ENCODE measurements at regions not wholly inside any gene's neighbourhood (a gene's known extent, or its start where the extent isn't known, plus 50 kb on each side); places are given as distances from the start of the nearest gene placed in this dataset.
"Not testable (repeated sequence)": the region's sequence is repeated elsewhere in the genome, so short reads cannot be mapped to it uniquely, and the experiment has no call there.

DNA sequence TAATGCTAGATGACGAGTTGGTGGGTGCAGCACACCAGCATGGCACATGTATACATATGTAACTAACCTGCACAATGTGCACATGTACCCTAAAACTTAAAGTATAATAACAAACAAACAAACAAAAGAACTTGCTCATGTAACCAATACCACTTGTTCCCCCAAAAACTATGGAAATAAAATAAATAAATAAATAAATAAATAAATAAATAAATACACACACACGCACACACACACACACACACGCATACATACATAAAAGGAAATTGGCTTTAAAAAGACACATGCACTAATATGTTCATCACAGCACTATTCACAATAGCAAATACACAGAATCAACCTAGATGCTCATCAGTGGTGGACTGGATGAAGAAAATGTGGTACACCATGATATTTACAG lies 394.0 kb upstream of the SLC10A2 start:
- H3K4me1 Mint-ChIP-seq (ENCODE audit: low read depth); H3K36me3 Mint-ChIP-seq (ENCODE audit: low read depth): not testable (repeated sequence)

DNA sequence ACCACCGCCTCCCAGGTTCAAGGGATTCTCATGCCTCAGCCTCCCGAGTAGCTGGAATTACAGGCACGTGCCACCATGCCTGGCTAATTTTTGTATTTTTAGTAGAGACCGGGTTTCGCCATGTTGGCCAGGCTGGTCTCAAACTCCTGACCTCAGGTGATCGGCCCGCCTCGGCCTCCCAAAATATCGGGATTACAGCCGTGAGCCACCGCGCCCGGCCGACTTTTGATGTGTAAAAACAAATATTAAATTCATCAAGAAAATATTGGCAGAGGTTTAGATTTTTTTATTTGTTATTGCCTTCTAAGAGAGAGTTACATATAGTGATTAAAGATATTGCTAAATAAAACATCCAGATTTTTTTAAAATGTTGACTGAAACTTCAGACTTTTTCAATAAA lies 390.8 kb upstream of the SLC10A2 start:
- DNase-seq; CTCF ChIA-PET; ATAC-seq; H3K27ac Mint-ChIP-seq; H3K27me3 Mint-ChIP-seq (ENCODE audit: low read depth); H3K9me3 Mint-ChIP-seq (ENCODE audit: insufficient read depth); H3K4me1 Mint-ChIP-seq (ENCODE audit: low read depth); H3K4me3 Mint-ChIP-seq; H3K36me3 Mint-ChIP-seq (ENCODE audit: low read depth); POLR2A ChIA-PET: not testable (repeated sequence)

More for the DNA sequence above, 394.0 kb upstream of the SLC10A2 start:
- H3K4me3 Mint-ChIP-seq; H3K27me3 Mint-ChIP-seq (ENCODE audit: low read depth); CTCF ChIA-PET; H3K27ac Mint-ChIP-seq; H3K9me3 Mint-ChIP-seq (ENCODE audit: insufficient read depth); POLR2A ChIA-PET; ATAC-seq; DNase-seq: not testable (repeated sequence)

DNA sequence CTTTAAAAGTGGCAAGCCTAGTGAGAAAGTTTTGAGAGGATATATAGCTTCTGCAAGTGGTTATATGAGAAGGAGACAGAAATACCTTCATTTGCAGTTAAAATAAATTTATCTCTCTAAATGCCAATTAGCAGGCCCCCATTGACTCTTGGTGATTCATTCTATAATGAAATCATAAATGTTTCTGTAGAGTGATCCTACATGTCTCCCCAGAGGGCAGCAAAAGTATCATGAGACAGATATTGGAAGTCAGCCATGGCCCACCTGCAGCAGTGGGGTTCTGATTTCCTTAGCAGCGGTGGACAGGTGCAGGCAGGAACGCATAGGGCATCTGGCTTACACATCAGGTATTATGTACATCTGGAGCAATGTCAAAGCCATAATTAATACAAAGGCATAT lies 385.4 kb upstream of the SLC10A2 start:
- H3K27me3 Mint-ChIP-seq (ENCODE audit: low read depth): no peaks in the 10 kb centered on the region
- ChIA-PET POLR2A (no interaction called here), CTCF (no interaction called here)
- no peaks in the 10 kb centered on the region for H3K9me3 Mint-ChIP-seq (ENCODE audit: insufficient read depth)
- no peak overlapping the region for H3K4me3 Mint-ChIP-seq
- ATAC-seq (no peak), DNase-seq (no peak)
- no peak overlapping the region for H3K27ac Mint-ChIP-seq
- H3K36me3 Mint-ChIP-seq (ENCODE audit: low read depth): no peaks in the 10 kb centered on the region
- no peaks in the 10 kb centered on the region for H3K4me1 Mint-ChIP-seq (ENCODE audit: low read depth)

DNA sequence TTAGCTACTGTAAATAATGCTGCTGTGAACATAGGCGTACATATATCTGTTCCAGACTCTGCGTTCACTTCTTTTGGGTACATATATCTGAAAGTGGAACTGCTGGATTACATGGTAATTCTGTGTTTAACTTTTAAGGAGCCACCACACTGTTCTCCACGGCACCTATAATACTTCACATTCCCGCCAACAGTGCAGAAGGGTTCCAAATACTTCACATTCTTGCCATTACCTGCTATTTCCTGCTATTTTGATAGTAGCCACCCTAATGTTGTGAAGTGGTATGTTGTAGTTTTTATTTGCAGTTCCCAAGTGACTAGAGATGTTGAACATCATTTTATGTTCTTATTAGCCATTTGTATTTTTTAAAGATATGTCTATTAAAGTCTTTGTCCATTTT lies 377.4 kb upstream of the SLC10A2 start:
- H3K36me3 Mint-ChIP-seq (ENCODE audit: low read depth): no peaks in the 10 kb centered on the region
- CTCF ChIA-PET: no interaction called here

DNA sequence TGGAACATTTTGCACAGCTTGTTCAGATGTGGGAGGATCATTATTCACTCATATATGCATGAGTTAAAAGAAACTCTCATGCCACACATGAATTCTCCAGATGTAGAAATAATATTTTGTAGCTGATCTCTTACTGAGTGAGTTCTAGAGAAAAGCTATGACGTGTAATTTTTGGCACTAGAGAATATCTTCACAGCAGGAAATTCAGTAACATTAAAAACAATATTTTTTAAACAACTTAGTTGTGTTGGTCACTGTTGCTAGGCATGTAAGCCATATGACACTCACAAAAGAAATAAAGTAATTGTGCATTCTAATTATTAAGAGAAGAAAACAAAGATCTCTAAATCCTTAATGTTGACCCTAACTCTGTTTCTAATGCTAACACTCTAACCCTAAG lies 371.4 kb upstream of the SLC10A2 start:
- ChIA-PET CTCF (no interaction called here), POLR2A (no interaction called here)
- DNase-seq: no peak
- Mint-ChIP-seq H3K4me1 (ENCODE audit: low read depth) (no peaks in the 10 kb centered on the region), H3K36me3 (ENCODE audit: low read depth) (no peaks in the 10 kb centered on the region), H3K27ac (no peak overlapping the region), H3K9me3 (ENCODE audit: insufficient read depth) (no peaks in the 10 kb centered on the region), H3K27me3 (ENCODE audit: low read depth) (no peaks in the 10 kb centered on the region), H3K4me3 (no peak overlapping the region)
- ATAC-seq: no peak

More for the DNA sequence above, 377.4 kb upstream of the SLC10A2 start:
- POLR2A ChIA-PET: no interaction called here
- no peak overlapping the region for H3K27ac Mint-ChIP-seq
- H3K9me3 Mint-ChIP-seq (ENCODE audit: insufficient read depth): peaks cover 5% of the 10 kb centered on the region
- H3K4me3 Mint-ChIP-seq: no peak overlapping the region
- H3K4me1 Mint-ChIP-seq (ENCODE audit: low read depth): no peaks in the 10 kb centered on the region
- DNase-seq (no peak), ATAC-seq (no peak)
- H3K27me3 Mint-ChIP-seq (ENCODE audit: low read depth): no peaks in the 10 kb centered on the region

DNA sequence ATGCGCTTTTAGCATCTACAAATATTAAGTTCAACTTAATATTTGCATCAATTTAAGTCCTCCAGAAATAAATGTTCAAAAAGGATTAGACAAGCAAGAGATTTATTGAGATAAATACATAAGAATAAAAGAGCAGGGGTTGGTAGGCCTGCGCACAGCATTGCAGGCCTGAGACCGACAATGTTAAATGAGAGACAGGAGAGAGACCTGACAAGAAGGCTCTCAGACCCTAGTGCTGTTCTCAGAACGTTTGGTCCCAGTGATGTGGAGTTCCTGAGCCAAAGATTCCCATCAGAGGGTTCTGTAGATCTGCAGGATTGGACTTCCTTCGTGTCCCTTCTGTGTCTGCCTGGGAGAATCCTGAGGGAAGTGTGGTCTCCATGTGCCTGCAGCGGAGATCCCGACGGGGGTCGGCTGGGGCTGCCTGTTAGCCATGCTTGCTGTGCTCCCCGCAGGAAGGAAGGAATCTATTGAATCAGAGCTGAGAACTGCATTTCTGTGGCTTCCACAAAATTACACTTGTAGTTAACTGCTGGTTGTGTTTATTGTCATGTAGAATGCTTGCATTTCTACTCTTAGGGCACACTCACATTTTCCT lies 369.9 kb upstream of the SLC10A2 start:
- POLR2A ChIA-PET: no interaction called here
- no peak for ATAC-seq

DNA sequence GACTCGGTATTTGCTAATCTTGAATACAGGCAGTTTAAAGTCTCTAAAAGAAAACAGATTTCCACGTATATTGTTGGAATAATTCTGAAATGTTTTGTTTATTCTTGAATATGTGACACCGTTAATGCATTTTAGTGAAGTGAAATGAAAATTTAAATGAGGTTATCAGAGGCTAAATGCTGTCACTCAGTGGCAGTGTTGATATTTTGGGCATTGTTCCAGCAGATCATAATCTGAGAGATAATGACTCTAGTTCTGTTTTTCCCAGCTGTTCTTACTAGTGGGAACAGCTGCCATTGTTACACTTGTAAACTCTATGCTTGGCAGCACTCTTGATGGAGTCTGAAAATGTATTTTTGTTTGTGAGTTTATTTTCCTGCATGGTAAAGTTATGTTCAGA lies 365.6 kb upstream of the SLC10A2 start:
- H3K27me3 Mint-ChIP-seq (ENCODE audit: low read depth): no peaks in the 10 kb centered on the region
- H3K4me3 Mint-ChIP-seq: no peak overlapping the region
- H3K27ac Mint-ChIP-seq: no peak overlapping the region
- ChIA-PET POLR2A (no interaction called here), CTCF (no interaction called here)
- ATAC-seq (no peak), DNase-seq (no peak)
- no peaks in the 10 kb centered on the region for H3K4me1 Mint-ChIP-seq (ENCODE audit: low read depth)
- no peaks in the 10 kb centered on the region for H3K36me3 Mint-ChIP-seq (ENCODE audit: low read depth)
- H3K9me3 Mint-ChIP-seq (ENCODE audit: insufficient read depth): no peaks in the 10 kb centered on the region

More for the DNA sequence above, 369.9 kb upstream of the SLC10A2 start:
- H3K27me3 Mint-ChIP-seq (ENCODE audit: low read depth): no peaks in the 10 kb centered on the region
- no peaks in the 10 kb centered on the region for H3K4me1 Mint-ChIP-seq (ENCODE audit: low read depth)
- DNase-seq: no peak
- H3K36me3 Mint-ChIP-seq (ENCODE audit: low read depth): no peaks in the 10 kb centered on the region
- no peak overlapping the region for H3K4me3 Mint-ChIP-seq
- no peak overlapping the region for H3K27ac Mint-ChIP-seq
- CTCF ChIA-PET: no interaction called here
- H3K9me3 Mint-ChIP-seq (ENCODE audit: insufficient read depth): no peaks in the 10 kb centered on the region

DNA sequence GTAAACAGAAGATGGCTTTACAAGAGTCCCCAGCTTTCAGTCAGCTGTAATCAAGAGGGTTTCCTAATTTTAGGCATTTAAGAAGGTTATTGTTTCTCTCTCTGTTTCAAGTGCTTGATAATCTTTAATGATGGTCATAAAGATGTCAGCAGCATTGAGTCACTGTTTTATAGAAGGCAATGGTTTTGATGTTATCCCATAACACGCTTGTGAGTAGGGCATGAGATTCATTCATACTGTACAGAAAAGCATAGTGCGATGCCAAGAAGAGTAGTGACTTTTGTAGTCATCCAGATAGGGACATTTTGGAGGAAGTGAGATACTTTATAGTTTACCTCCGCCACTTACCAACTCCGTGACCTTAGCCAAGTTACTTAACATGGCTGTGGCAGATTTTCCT lies 364.2 kb upstream of the SLC10A2 start:
- no peak for ATAC-seq
- H3K27me3 Mint-ChIP-seq (ENCODE audit: low read depth): no peaks in the 10 kb centered on the region
- DNase-seq: no peak
- no peaks in the 10 kb centered on the region for H3K4me1 Mint-ChIP-seq (ENCODE audit: low read depth)
- POLR2A ChIA-PET: no interaction called here
- CTCF ChIA-PET: no interaction called here
- H3K4me3 Mint-ChIP-seq: no peak overlapping the region
- no peak overlapping the region for H3K27ac Mint-ChIP-seq
- H3K9me3 Mint-ChIP-seq (ENCODE audit: insufficient read depth): no peaks in the 10 kb centered on the region
- H3K36me3 Mint-ChIP-seq (ENCODE audit: low read depth): no peaks in the 10 kb centered on the region

DNA sequence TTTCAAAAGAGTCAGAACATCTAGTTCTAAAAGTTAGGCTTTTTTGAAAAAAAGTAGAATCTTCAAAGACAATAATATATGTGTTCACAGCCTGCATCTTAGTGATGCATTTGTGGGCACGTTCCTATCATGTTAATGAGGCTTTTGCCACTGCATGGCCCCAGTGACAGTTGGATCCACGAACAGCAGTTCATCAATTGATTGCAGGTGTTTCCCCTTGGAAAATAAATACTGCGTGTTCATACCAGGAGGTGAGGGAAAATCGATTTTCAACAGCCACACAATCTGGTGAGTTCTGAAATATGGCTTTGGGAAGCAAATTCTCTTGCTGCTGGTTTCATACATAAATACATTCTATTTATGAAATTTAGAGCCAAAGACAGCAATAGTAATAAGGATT lies 343.8 kb upstream of the SLC10A2 start:
- DNase-seq (no peak), ATAC-seq (no peak)
- ChIA-PET CTCF (no interaction called here), POLR2A (no interaction called here)
- Mint-ChIP-seq H3K27me3 (ENCODE audit: low read depth) (no peaks in the 10 kb centered on the region), H3K4me3 (no peak overlapping the region), H3K9me3 (ENCODE audit: insufficient read depth) (no peaks in the 10 kb centered on the region), H3K4me1 (ENCODE audit: low read depth) (no peaks in the 10 kb centered on the region), H3K27ac (no peak overlapping the region), H3K36me3 (ENCODE audit: low read depth) (no peaks in the 10 kb centered on the region)

DNA sequence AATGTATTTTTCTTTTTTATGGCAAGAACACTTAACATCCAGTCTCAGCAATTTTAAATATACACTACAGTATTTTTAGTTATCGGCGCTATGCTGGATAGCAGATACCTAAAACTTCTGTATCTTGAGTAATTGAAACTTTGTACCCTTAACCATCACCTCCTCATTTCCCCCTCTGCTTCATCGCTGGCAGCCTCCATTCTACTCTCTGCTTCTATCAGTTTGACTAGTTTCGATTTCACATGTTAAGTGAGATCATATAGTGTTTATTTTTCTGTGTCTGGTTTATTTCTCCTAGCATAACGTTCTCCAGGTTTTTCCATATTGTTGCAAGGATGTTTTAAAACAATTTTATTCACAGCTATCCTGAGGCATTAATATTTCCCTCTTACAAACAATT lies 340.8 kb upstream of the SLC10A2 start:
- ATAC-seq (no peak), DNase-seq (no peak)
- H3K27me3 Mint-ChIP-seq (ENCODE audit: low read depth): no peaks in the 10 kb centered on the region
- ChIA-PET CTCF (no interaction called here), POLR2A (no interaction called here)
- no peak overlapping the region for H3K4me3 Mint-ChIP-seq
- H3K9me3 Mint-ChIP-seq (ENCODE audit: insufficient read depth): no peaks in the 10 kb centered on the region
- H3K27ac Mint-ChIP-seq: no peak overlapping the region
- no peaks in the 10 kb centered on the region for H3K36me3 Mint-ChIP-seq (ENCODE audit: low read depth)
- H3K4me1 Mint-ChIP-seq (ENCODE audit: low read depth): no peaks in the 10 kb centered on the region

DNA sequence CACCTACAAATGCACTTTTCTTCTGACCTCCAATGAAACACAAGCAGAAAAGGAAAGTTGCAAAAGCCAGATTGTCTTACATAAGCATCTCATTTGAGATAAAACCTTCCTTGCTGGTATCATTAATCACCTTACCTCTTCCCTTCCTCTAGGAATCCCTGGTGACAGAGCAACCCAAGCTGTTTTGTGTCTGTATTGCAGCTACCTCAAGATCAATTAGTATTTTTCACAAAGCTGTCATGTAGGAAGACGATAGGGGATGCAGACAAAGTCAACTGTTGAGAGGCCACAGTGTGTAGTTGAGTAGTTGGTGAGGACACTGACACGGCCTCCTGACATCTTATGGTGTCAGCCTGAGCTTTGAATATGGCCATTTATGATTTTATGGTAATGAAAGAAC lies 339.1 kb upstream of the SLC10A2 start:
- POLR2A ChIA-PET: no interaction called here
- Mint-ChIP-seq H3K4me3 (no peak overlapping the region), H3K4me1 (ENCODE audit: low read depth) (no peaks in the 10 kb centered on the region), H3K27me3 (ENCODE audit: low read depth) (no peaks in the 10 kb centered on the region), H3K9me3 (ENCODE audit: insufficient read depth) (no peaks in the 10 kb centered on the region), H3K27ac (no peak overlapping the region), H3K36me3 (ENCODE audit: low read depth) (no peaks in the 10 kb centered on the region)
- DNase-seq (no peak), ATAC-seq (no peak)
- CTCF ChIA-PET: no interaction called here

DNA sequence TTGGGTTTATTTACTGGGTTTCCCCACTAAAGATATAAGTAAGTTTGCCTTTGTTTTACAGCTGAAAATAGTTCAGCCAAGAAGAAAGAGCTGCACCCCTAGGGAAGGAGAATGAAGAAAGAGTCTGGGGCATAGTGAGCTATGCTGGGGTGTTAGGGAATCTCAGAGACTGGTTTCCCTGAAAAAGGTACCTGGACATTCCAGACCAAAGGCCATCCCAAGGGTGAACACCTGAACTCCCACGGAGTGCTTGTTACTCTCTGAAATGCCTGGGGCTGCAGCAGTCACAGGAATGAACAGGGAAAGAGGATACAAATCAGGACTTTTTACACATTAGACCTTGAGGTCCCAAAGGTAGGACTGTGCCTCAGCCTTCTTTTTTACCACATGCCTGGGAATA lies 337.6 kb upstream of the SLC10A2 start:
- Mint-ChIP-seq H3K9me3 (ENCODE audit: insufficient read depth) (no peaks in the 10 kb centered on the region), H3K27me3 (ENCODE audit: low read depth) (no peaks in the 10 kb centered on the region), H3K4me3 (no peak overlapping the region), H3K36me3 (ENCODE audit: low read depth) (no peaks in the 10 kb centered on the region), H3K4me1 (ENCODE audit: low read depth) (no peaks in the 10 kb centered on the region), H3K27ac (no peak overlapping the region)
- POLR2A ChIA-PET: no interaction called here
- ATAC-seq (no peak), DNase-seq (no peak)
- CTCF ChIA-PET: no interaction called here

DNA sequence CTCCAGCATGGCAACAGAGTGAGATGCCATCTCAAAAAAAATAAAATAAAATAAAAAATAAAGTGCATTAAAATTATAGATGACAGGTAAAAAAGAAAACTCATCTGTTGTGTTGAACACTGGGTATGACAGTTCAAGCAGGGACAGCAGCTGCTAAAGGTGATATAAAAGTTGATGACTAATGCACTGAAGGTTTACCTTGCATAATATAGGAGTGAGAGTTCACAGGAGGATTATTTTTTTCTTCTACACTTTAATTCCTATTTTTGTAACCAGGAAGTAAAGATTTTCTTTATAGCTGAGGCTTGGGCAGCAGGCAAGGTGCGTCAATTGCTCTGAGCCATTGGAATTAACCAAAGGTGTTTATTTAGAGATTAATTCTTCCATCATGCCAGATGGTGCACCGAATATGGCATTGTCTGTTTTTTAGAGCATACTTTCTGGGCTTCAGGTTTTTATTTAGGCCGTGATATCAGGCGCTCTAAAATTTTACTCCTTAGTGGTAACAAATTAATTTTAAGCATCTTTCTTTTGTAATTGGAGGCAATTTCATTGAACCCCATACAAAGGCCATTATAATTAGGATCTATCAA lies 337.0 kb upstream of the SLC10A2 start:
- Mint-ChIP-seq H3K27ac (no peak overlapping the region), H3K27me3 (ENCODE audit: low read depth) (no peaks in the 10 kb centered on the region), H3K4me3 (no peak overlapping the region), H3K36me3 (ENCODE audit: low read depth) (no peaks in the 10 kb centered on the region), H3K4me1 (ENCODE audit: low read depth) (no peaks in the 10 kb centered on the region), H3K9me3 (ENCODE audit: insufficient read depth) (peaks cover 3% of the 10 kb centered on the region)
- POLR2A ChIA-PET: no interaction called here
- no peak for DNase-seq
- CTCF ChIA-PET: no interaction called here
- ATAC-seq: no peak
